Smooth muscle cell (in vitro differentiated cells): ENCODE measurements at regions not wholly inside any gene's neighbourhood (a gene's known extent, or its start where the extent isn't known, plus 50 kb on each side); places are given as distances from the start of the nearest gene placed in this dataset.

ENCODE experiments used
- DNase-seq: peaks from one replicate; lab custom pipeline; 2025; ENCODE audit not compliant: unreplicated experiment; lab: John Stamatoyannopoulos, UW
- H2AFZ ChIP-seq: fragments of 200-600 bp; sonication (generic); 2 replicates; pipeline ENCODE4 v1.6.0; 2016; ENCODE audit warnings: antibody characterized with exemption, low read depth, mild to moderate bottlenecking
- H3F3A ChIP-seq: fragments of 200-600 bp; sonication (generic); 2 replicates; pipeline ENCODE4 v1.6.0; 2017; ENCODE audit warnings: antibody characterized with exemption, low read depth
- H3K27ac ChIP-seq: fragments of 200-600 bp; sonication (generic); 2 replicates; pipeline ENCODE4 v1.5.1; 2016; ENCODE audit warnings: low read depth, mild to moderate bottlenecking
- H3K27me3 ChIP-seq: fragments of 200-600 bp; sonication (generic); 2 replicates; pipeline ENCODE4 v1.6.1; 2016; ENCODE audit warnings: low read depth, mild to moderate bottlenecking
- H3K36me3 ChIP-seq: fragments of 200-600 bp; sonication (generic); 2 replicates; pipeline ENCODE4 v1.5.1; 2016; ENCODE audit warnings: low read depth
- H3K4me1 ChIP-seq: fragments of 200-600 bp; sonication (generic); 2 replicates; pipeline ENCODE4 v1.5.1; 2016; ENCODE audit warnings: low read depth
- H3K4me2 ChIP-seq: fragments of 200-600 bp; sonication (generic); 2 replicates; pipeline ENCODE4 v1.6.0; 2016; ENCODE audit warnings: mild to moderate bottlenecking
- H3K4me3 ChIP-seq: fragments of 200-600 bp; sonication (generic); 2 replicates; pipeline ENCODE4 v1.5.1; 2016; ENCODE audit warnings: mild to moderate bottlenecking
- H3K79me2 ChIP-seq: fragments of 200-600 bp; sonication (generic); 2 replicates; pipeline ENCODE4 v1.6.0; 2016; ENCODE audit warnings: low read depth, mild to moderate bottlenecking
- H3K9ac ChIP-seq: fragments of 200-600 bp; sonication (generic); 2 replicates; pipeline ENCODE4 v1.6.0; 2016; ENCODE audit warnings: low read depth
- H3K9me3 ChIP-seq: fragments of 200-600 bp; sonication (generic); replicated peaks from 2 replicates; pipeline ENCODE4 v1.5.1; 2016; ENCODE audit warnings: low read depth
- H4K20me1 ChIP-seq: fragments of 200-600 bp; sonication (generic); 2 replicates; pipeline ENCODE4 v1.6.0; 2016; ENCODE audit warnings: low read depth
- CTCF ChIP-seq: fragments of 200-600 bp; sonication (generic); IDR thresholded peaks from 2 replicates; pipeline ENCODE4 v1.5.1; 2017; ENCODE audit warnings: borderline replicate concordance, mild to moderate bottlenecking, antibody characterized with exemption; ENCODE audit not compliant: insufficient read depth, poor library complexity, severe bottlenecking
- WGBS: methylation state at CpG from one replicate; pipeline ENCODE4 v1.1.7; 2016; ENCODE audit warnings: low lambda C conversion rate; 5-methylcytosine and 5-hydroxymethylcytosine counted together

- H3K4me2 ChIP-seq = no peak overlapping the region
- no peaks in the 10 kb centered on the region for H3K9me3 ChIP-seq
- DNase-seq = no peak
- H3K79me2 ChIP-seq = no peaks in the 10 kb centered on the region
- no peaks in the 10 kb centered on the region for H3F3A ChIP-seq
- no peak for TF ChIP-seq CTCF
- H3K9ac ChIP-seq = no peak overlapping the region
- no peak overlapping the region for H2AFZ ChIP-seq
- H3K4me3 ChIP-seq = no peak overlapping the region
- no peaks in the 10 kb centered on the region for H3K27me3 ChIP-seq
- no peaks in the 10 kb centered on the region for H4K20me1 ChIP-seq
- H3K36me3 ChIP-seq = no peaks in the 10 kb centered on the region
- no peak overlapping the region for H3K27ac ChIP-seq
- WGBS = 90% methylated on average over 6 of the region's 6 CpGs
- no peaks in the 10 kb centered on the region for H3K4me1 ChIP-seq
These were observed 787.2 kb downstream of the TDRD15 start for GRCh38 chr2:21910832-21911507.

GRCh38 chr2:21912405-21912804 lies 788.6 kb downstream of the TDRD15 start:
- no peaks in the 10 kb centered on the region for H3K36me3 ChIP-seq
- H3F3A ChIP-seq = no peaks in the 10 kb centered on the region
- H4K20me1 ChIP-seq = no peaks in the 10 kb centered on the region
- H3K27ac ChIP-seq = no peak overlapping the region
- no peaks in the 10 kb centered on the region for H3K9me3 ChIP-seq
- no peak for TF ChIP-seq CTCF
- H3K4me2 ChIP-seq = no peak overlapping the region
- no peak for DNase-seq
- no peak overlapping the region for H2AFZ ChIP-seq
- no peaks in the 10 kb centered on the region for H3K79me2 ChIP-seq
- no peaks in the 10 kb centered on the region for H3K4me1 ChIP-seq
- WGBS = 84% methylated on average over 3 of the region's 3 CpGs
- H3K9ac ChIP-seq = no peak overlapping the region
- H3K4me3 ChIP-seq = no peak overlapping the region
- H3K27me3 ChIP-seq = no peaks in the 10 kb centered on the region

- Histone ChIP-seq H3K9me3 (no peaks in the 10 kb centered on the region), H2AFZ (no peak overlapping the region), H3K9ac (no peak overlapping the region), H3K27ac (no peak overlapping the region), H3K27me3 (no peaks in the 10 kb centered on the region), H3K4me3 (no peak overlapping the region), H3K4me2 (no peak overlapping the region), H3K79me2 (no peaks in the 10 kb centered on the region), H4K20me1 (no peaks in the 10 kb centered on the region), H3F3A (no peaks in the 10 kb centered on the region), H3K4me1 (no peaks in the 10 kb centered on the region), H3K36me3 (no peaks in the 10 kb centered on the region)
- DNase-seq = no peak
- no peak for TF ChIP-seq CTCF
- 95% methylated on average over 1 of the region's 1 CpG for WGBS
These were observed 791.4 kb downstream of the TDRD15 start for GRCh38 chr2:21915201-21915600.

GRCh38 chr2:21916934-21917522 lies 793.3 kb downstream of the TDRD15 start:
- no peak overlapping the region for H2AFZ ChIP-seq
- no peak for TF ChIP-seq CTCF
- H3K27ac ChIP-seq = no peak overlapping the region
- no peaks in the 10 kb centered on the region for H4K20me1 ChIP-seq
- no peaks in the 10 kb centered on the region for H3K36me3 ChIP-seq
- H3K4me2 ChIP-seq = no peak overlapping the region
- H3K4me1 ChIP-seq = no peaks in the 10 kb centered on the region
- no peaks in the 10 kb centered on the region for H3F3A ChIP-seq
- H3K79me2 ChIP-seq = no peaks in the 10 kb centered on the region
- no peak overlapping the region for H3K9ac ChIP-seq
- no peaks in the 10 kb centered on the region for H3K9me3 ChIP-seq
- no peak overlapping the region for H3K4me3 ChIP-seq
- 69% methylated on average over 6 of the region's 6 CpGs for WGBS
- DNase-seq = no peak
- H3K27me3 ChIP-seq = no peaks in the 10 kb centered on the region
